Naive thymus-derived CD8-positive, alpha-beta T cell (primary cell): ENCODE measurements at regions not wholly inside any gene's neighbourhood (a gene's known extent, or its start where the extent isn't known, plus 50 kb on each side); places are given as distances from the start of the nearest gene placed in this dataset.
A peak's percentile ranks its signal among the peaks of the same experiment; 100 is the strongest.
"Not testable (repeated sequence)": the region's sequence is repeated elsewhere in the genome, so short reads cannot be mapped to it uniquely, and the experiment has no call there.

Experiments used
- ATAC-seq, 2 donors: fragments of 150-1000 bp; cut with Tn5 transposase in 1 of 2; sonication (Bioruptor Pico), chemical (Tn5 transposase) in 1 of 2; 1 replicate in 1 of 2; 2 replicates in 1 of 2; pipeline ENCODE4 v1.10.0; 2021; ENCODE audit warnings: mild to moderate bottlenecking in 2 of 2, moderate library complexity in 2 of 2
- POLR2A ChIA-PET: fragments of 350-600 bp; sonication (Branson Sonifier 250); formaldehyde crosslinking; loops from one replicate; lab custom pipeline; 2021; ENCODE audit warnings: antibody characterized with exemption; lab: Charles Lee
- DNase-seq, 10 donors: peaks; one replicate each; pipeline versions ENCODE4 v3.0.0 to v3.0.0-alpha.2; 2020 to 2022
- H3K27ac Mint-ChIP-seq, 10 donors: one replicate each; pipeline ENCODE4 v1.8.0; 2020 to 2022; ENCODE audit warnings: mild to moderate bottlenecking in 10 of 10, mixed read lengths in 10 of 10, moderate library complexity in 4 of 10, inconsistent platforms in 1 of 10
- H3K27me3 Mint-ChIP-seq, 5 donors: one replicate each; pipeline ENCODE4 v1.8.0; 2021 to 2022; ENCODE audit warnings: mixed read lengths in 5 of 5
- H3K36me3 Mint-ChIP-seq, 3 donors: one replicate each; pipeline ENCODE4 v1.8.0; 2020 to 2022; ENCODE audit warnings: mixed read lengths in 3 of 3, mild to moderate bottlenecking in 2 of 3, inconsistent platforms in 1 of 3
- H3K4me1 Mint-ChIP-seq, 4 donors: one replicate each; pipeline ENCODE4 v1.8.0; 2021 to 2022; ENCODE audit warnings: mixed read lengths in 4 of 4
- H3K4me3 Mint-ChIP-seq, 10 donors: one replicate each; pipeline ENCODE4 v1.8.0; 2020 to 2022; ENCODE audit warnings: mild to moderate bottlenecking in 10 of 10, mixed read lengths in 10 of 10, moderate library complexity in 6 of 10, inconsistent platforms in 1 of 10
- H3K9me3 Mint-ChIP-seq, 9 donors: one replicate each; pipeline ENCODE4 v1.8.0; 2020 to 2022; ENCODE audit warnings: mixed read lengths in 9 of 9, mild to moderate bottlenecking in 3 of 9, inconsistent platforms in 1 of 9, moderate library complexity in 1 of 9

- ATAC-seq (no peak), DNase-seq (no peak)
- Mint-ChIP-seq H3K36me3 (no peaks in the 10 kb centered on the region), H3K27ac (no peak overlapping the region), H3K4me1 (no peaks in the 10 kb centered on the region), H3K9me3 (no peaks in the 10 kb centered on the region), H3K4me3 (no peak overlapping the region), H3K27me3 (peaks cover 0 to 2% (median 0%) of the 10 kb centered on the region in 5 donors)
- POLR2A ChIA-PET = no interaction called here
Measured at GRCh38 chr11:22522225-22522624, 103.4 kb downstream of the FANCF start.

GRCh38 chr11:22521226-22521625, 104.4 kb downstream of the FANCF start:
- Mint-ChIP-seq H3K9me3 (no peaks in the 10 kb centered on the region), H3K27me3 (peaks cover 0 to 2% (median 0%) of the 10 kb centered on the region in 5 donors), H3K4me1 (no peaks in the 10 kb centered on the region), H3K27ac (no peak overlapping the region), H3K4me3 (no peak overlapping the region), H3K36me3 (no peaks in the 10 kb centered on the region)
- ATAC-seq = no peak
- POLR2A ChIA-PET = no interaction called here
- DNase-seq = no peak

GRCh38 chr11:22520521-22520920, 105.1 kb downstream of the FANCF start:
- DNase-seq (no peak), ATAC-seq (no peak)
- POLR2A ChIA-PET = no interaction called here
- no peaks in the 10 kb centered on the region for H3K4me1 Mint-ChIP-seq
- no peaks in the 10 kb centered on the region for H3K9me3 Mint-ChIP-seq
- H3K36me3 Mint-ChIP-seq = no peaks in the 10 kb centered on the region
- no peak overlapping the region for H3K4me3 Mint-ChIP-seq
- peaks cover 0 to 2% (median 0%) of the 10 kb centered on the region in 5 donors for H3K27me3 Mint-ChIP-seq
- H3K27ac Mint-ChIP-seq = no peak overlapping the region

DNA sequence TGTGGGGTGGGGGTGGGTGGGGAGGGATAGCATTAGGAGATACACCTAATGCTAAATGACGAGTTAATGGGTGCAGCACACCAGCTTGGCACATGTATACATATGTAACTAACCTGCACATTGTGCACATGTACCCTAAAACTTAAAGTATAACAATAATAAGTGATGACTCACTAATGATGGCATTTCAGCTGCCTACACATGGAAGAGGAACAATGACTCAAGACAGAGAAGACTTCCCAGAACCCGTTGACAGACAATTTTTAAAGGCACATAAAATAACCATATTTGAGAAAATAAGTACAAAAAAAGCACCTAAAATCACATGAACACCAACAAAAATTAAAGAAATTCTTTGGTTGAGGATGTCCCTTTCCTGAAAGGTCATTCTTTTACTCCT, 107.3 kb downstream of the FANCF start:
- H3K27ac Mint-ChIP-seq, H3K36me3 Mint-ChIP-seq, POLR2A ChIA-PET, H3K4me3 Mint-ChIP-seq, H3K9me3 Mint-ChIP-seq, DNase-seq, H3K4me1 Mint-ChIP-seq, ATAC-seq: not testable (repeated sequence)
- peaks cover 0 to 17% (median 1%) of the 10 kb centered on the region in 5 donors for H3K27me3 Mint-ChIP-seq

DNA sequence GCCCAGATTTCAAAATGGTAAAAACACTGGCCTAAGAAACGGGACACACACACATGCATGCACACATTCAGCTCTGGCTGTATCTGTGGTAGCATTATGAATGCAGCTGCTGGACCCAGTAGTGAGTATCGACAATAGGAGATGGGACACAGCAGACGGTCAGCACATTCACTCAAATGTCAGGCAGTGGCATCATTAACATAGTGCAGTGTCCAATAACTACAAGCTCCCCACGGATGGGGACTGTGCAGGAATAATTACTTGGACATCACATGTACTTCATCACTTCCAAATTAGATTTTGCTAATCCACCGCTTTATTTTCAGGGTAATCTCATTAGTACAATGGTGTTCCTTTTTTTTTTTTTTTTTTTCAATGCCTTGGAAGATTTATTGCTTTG, 109.5 kb downstream of the FANCF start:
- POLR2A ChIA-PET = no interaction called here

DNA sequence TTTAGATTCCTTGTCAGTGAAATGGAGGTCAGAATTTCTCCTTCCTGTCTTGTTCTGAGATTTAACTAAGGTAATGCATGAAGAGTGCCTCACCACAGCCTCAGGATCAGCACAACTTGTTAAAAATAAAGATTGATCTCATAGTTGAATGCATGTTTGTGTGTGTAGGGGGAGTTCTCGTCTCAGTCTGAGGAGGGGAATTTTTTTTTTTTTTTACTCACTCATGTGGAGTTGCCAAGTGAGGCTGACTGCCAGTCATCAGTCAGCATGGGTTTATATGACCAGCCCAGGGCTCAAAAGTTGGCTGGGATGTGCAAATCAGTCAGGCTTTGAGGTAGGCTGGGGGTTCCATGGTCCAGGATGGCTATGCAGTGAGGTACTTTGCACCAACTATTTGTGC, 113.2 kb downstream of the FANCF start:
- DNase-seq (no peak), ATAC-seq (no peak)
- H3K4me1 Mint-ChIP-seq = no peaks in the 10 kb centered on the region
- H3K27me3 Mint-ChIP-seq = peaks cover 8 to 64% (median 11%) of the 10 kb centered on the region in 5 donors
- H3K9me3 Mint-ChIP-seq = no peaks in the 10 kb centered on the region
- H3K27ac Mint-ChIP-seq = no peak overlapping the region
- H3K4me3 Mint-ChIP-seq = no peak overlapping the region
- POLR2A ChIA-PET = no interaction called here
- no peaks in the 10 kb centered on the region for H3K36me3 Mint-ChIP-seq

More for the DNA sequence above, 109.5 kb downstream of the FANCF start:
- ATAC-seq (no peak), DNase-seq (no peak)
- Mint-ChIP-seq H3K36me3 (no peaks in the 10 kb centered on the region), H3K27ac (no peak overlapping the region), H3K9me3 (no peaks in the 10 kb centered on the region), H3K27me3 (peaks cover 4 to 36% (median 6%) of the 10 kb centered on the region in 5 donors), H3K4me1 (no peaks in the 10 kb centered on the region), H3K4me3 (no peak overlapping the region)

- Mint-ChIP-seq H3K9me3 (no peaks in the 10 kb centered on the region), H3K27me3 (peaks cover 8 to 64% (median 10%) of the 10 kb centered on the region in 5 donors), H3K27ac (peak overlapping the region in 1 of 10 donors; percentile 31), H3K4me1 (no peaks in the 10 kb centered on the region), H3K36me3 (no peaks in the 10 kb centered on the region), H3K4me3 (no peak overlapping the region)
- POLR2A ChIA-PET = no interaction called here
- ATAC-seq = no peak
- DNase-seq = no peak
Measured at GRCh38 chr11:22510741-22511140, 114.9 kb downstream of the FANCF start.

DNA sequence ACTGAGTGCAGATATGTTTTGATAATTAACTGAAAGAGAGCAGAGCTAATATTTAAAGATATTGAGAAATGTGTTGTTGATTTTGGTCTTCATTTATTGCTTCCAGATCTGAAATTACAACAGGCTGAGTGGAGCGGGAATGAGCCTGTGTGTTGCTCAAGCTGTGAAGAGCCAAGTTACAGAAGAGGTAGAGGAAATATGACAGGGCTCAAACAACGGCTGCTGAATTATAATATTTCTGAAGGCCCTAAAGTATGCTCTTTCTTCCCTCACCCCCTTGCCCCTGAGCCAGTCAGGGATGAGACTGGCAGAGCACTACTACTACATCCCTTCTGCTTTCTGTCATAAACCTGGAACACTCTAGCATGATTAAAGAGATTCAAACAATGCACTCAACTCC, 115.6 kb downstream of the FANCF start:
- Mint-ChIP-seq H3K36me3 (no peaks in the 10 kb centered on the region), H3K4me1 (no peaks in the 10 kb centered on the region), H3K9me3 (no peaks in the 10 kb centered on the region), H3K4me3 (no peak overlapping the region), H3K27ac (no peak overlapping the region), H3K27me3 (peaks cover 8 to 63% (median 10%) of the 10 kb centered on the region in 5 donors)
- POLR2A ChIA-PET = no interaction called here
- ATAC-seq (no peak), DNase-seq (no peak)

DNA sequence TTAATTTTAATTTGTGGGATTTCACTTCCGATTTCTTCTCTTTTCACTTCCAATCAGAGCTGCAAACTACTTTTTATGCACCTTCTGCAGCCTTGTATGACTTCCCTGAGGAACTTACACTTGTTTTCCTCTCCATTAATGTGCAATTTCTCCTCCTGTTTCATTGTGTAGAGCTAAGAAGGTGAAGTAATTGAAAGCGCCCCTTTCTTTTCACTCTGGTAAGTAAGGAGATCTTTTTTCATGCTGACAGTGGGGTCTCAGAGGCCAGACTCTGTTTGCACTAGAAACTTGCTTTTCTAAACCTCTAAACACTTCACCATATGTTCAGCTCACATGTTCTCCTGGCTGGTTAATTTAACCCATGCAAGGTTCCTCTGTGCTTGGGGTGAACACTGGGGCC, 117.0 kb downstream of the FANCF start:
- peaks cover 8 to 50% (median 10%) of the 10 kb centered on the region in 5 donors for H3K27me3 Mint-ChIP-seq
- ATAC-seq = no peak

DNA sequence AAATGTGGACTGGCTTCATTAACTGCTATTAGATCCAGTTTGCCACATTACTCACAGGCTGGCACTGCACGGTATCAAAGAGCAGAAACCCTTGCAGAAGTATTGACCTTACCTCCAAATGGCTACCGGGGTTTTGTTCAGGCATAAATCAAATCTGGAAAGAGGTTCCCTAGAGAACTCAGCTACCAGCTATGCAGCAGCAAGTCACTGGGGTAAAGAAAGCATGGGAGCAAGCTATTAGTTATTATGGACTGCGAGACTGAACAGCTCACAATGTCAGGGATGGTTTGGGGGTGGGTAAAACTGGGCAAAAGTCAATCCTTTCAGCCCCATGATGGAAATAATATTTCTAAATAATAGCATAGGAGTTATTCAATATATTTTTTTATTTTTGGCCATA, 128.1 kb downstream of the FANCF start:
- ATAC-seq = no peak
- H3K4me3 Mint-ChIP-seq = no peak overlapping the region
- POLR2A ChIA-PET = no interaction called here
- H3K27ac Mint-ChIP-seq = no peak overlapping the region
- no peaks in the 10 kb centered on the region for H3K9me3 Mint-ChIP-seq
- no peaks in the 10 kb centered on the region for H3K36me3 Mint-ChIP-seq
- H3K4me1 Mint-ChIP-seq = no peaks in the 10 kb centered on the region
- peaks cover 0 to 5% (median 3%) of the 10 kb centered on the region in 5 donors for H3K27me3 Mint-ChIP-seq
- DNase-seq = no peak

More for the DNA sequence above, 117.0 kb downstream of the FANCF start:
- Mint-ChIP-seq H3K4me1 (no peaks in the 10 kb centered on the region), H3K36me3 (no peaks in the 10 kb centered on the region), H3K9me3 (no peaks in the 10 kb centered on the region), H3K27ac (no peak overlapping the region), H3K4me3 (no peak overlapping the region)
- no peak for DNase-seq
- POLR2A ChIA-PET = no interaction called here

DNA sequence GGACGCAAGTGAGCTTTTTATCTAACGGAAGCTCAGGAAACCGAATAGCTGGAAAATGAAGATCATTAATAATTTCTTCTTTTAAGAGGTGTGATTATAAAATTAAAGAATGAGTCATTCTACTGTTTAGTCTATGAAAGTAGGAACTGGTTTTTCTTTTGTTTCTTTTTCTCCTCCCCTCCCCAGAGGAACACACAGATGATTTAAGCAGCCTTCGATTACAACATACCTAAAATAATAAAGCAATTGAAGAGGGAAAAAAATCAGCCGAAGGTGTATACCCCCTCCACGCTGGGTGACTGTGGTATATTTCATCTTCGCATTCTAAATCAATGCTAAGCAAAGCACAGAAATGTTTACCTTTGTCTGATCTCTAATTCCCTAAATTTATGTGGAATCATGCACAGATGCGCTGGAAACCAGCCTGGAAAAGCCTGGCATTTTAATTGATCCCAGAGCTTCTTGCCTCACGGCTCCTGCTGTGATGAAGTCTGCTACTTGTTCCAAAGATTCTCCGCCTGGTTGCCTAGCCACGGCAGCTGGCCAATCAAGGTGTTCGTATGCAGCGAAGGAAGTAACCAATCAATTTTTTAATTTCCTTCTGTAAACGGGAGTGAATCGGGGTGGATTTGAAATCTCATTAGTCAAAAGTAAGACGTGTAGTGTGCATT, 133.9 kb downstream of the FANCF start:
- no peak for DNase-seq
- Mint-ChIP-seq H3K4me1 (no peaks in the 10 kb centered on the region), H3K4me3 (no peak overlapping the region), H3K27me3 (peaks cover 0 to 14% (median 6%) of the 10 kb centered on the region in 5 donors), H3K9me3 (no peaks in the 10 kb centered on the region), H3K36me3 (no peaks in the 10 kb centered on the region), H3K27ac (no peak overlapping the region)
- POLR2A ChIA-PET = no interaction called here
- ATAC-seq = no peak

GRCh38 chr11:22479971-22480720, 142.0 kb downstream of the SLC17A6 start:
- H3K9me3 Mint-ChIP-seq = no peaks in the 10 kb centered on the region

DNA sequence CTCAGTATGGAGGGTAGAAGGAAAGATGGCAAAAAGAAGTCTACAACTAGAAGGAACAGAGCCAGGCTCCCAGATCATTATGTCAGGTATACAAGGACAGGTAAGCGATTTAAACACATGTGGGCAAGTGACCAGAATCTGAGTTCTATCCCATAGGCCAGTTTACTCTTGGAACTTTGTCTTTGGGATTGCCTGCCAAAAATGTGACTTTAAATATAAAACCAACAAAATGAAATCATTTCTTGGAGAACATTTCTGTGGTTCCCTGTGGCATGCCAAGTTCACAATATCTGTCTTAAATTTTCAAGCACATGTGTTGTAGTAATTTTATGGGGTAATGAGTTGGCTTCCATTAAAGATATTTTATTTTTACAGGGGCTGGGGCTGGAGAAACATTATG, 141.0 kb downstream of the SLC17A6 start:
- no peak overlapping the region for H3K27ac Mint-ChIP-seq
- H3K4me1 Mint-ChIP-seq = no peaks in the 10 kb centered on the region
- H3K36me3 Mint-ChIP-seq = no peaks in the 10 kb centered on the region
- H3K9me3 Mint-ChIP-seq = no peaks in the 10 kb centered on the region
- no peak overlapping the region for H3K4me3 Mint-ChIP-seq
- no peak for ATAC-seq
- POLR2A ChIA-PET = no interaction called here
- no peak for DNase-seq
- peaks cover 3 to 38% (median 11%) of the 10 kb centered on the region in 5 donors for H3K27me3 Mint-ChIP-seq

More at GRCh38 chr11:22479971-22480720, 142.0 kb downstream of the SLC17A6 start:
- POLR2A ChIA-PET = no interaction called here
- Mint-ChIP-seq H3K27ac (no peak overlapping the region), H3K27me3 (peaks cover 3 to 38% (median 11%) of the 10 kb centered on the region in 5 donors), H3K4me3 (no peak overlapping the region), H3K36me3 (no peaks in the 10 kb centered on the region), H3K4me1 (no peaks in the 10 kb centered on the region)
- DNase-seq (no peak), ATAC-seq (no peak)
